OCI-LY3 (cell line): ENCODE measurements at regions not wholly inside any gene's neighbourhood (a gene's known extent, or its start where the extent isn't known, plus 50 kb on each side); places are given as distances from the start of the nearest gene placed in this dataset.

Source experiments
- EZH2phosphoT487 ChIP-seq: fragments of 200-600 bp; shearing (Covaris generic); IDR thresholded peaks from 2 replicates; pipeline ENCODE4 v1.6.1; 2018; ENCODE audit warnings: antibody characterized with exemption, mixed run types, low read depth
- TF ChIP-seq, protein P1 (sequence below): fragments of 200-600, 300-600 bp; sonication (generic); IDR thresholded peaks from 2 replicates; pipeline ENCODE4 v1.5.1; 2014; ENCODE audit warnings: antibody characterized with exemption, low read length, low read depth

DNA sequence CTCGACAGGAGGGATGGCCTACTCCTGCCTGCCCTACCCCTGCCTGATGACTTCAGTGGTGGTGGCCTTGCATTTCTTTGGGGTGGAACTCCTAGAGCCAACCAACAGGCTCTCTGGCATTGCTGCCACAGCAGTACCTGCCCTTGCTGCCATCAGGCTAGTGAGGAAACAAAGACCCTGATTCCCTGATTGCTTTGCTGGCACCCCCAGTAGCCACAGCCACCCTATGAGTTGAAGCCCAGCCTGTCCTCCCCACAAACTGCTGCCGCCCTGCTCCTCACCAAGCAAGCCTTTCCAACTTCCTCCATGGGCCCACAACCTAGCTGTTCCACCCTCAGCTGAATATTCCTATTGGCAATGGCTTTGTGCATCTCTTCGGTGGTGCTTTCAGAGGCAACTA lies 52.5 kb upstream of the KHDRBS2 start:
- TF ChIP-seq, protein P1, sequence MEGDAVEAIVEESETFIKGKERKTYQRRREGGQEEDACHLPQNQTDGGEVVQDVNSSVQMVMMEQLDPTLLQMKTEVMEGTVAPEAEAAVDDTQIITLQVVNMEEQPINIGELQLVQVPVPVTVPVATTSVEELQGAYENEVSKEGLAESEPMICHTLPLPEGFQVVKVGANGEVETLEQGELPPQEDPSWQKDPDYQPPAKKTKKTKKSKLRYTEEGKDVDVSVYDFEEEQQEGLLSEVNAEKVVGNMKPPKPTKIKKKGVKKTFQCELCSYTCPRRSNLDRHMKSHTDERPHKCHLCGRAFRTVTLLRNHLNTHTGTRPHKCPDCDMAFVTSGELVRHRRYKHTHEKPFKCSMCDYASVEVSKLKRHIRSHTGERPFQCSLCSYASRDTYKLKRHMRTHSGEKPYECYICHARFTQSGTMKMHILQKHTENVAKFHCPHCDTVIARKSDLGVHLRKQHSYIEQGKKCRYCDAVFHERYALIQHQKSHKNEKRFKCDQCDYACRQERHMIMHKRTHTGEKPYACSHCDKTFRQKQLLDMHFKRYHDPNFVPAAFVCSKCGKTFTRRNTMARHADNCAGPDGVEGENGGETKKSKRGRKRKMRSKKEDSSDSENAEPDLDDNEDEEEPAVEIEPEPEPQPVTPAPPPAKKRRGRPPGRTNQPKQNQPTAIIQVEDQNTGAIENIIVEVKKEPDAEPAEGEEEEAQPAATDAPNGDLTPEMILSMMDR: no peak
- no peak for TF ChIP-seq EZH2phosphoT487
